ENCODE measurements at regions not wholly inside any gene's neighbourhood (a gene's known extent, or its start where the extent isn't known, plus 50 kb on each side); places are given as distances from the start of the nearest gene placed in this dataset.
"Not testable (repeated sequence)": the region's sequence is repeated elsewhere in the genome, so short reads cannot be mapped to it uniquely, and the experiment has no call there.

DNA sequence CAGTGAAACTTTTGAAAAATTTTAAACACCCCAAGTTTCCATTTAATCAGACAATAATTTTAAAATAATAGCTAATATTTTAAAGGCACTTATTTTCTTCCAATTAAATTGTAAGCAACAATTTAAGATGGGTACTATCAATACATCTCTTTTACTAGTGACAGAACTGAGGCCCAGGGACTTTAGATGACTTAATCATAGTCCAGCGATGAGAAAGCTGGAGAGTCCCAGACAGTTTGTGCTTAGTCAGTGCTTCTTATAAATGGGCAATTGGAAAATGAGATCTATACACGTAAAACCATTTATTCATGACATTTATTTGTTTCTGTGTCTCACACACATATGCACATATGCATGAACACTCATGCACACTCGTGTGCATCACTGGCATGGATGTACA is 2063.5 kb downstream of the PCDH9 start:
- no peaks in the 10 kb centered on the region for H3K9me3 ChIP-seq (ENCODE audit: insufficient read depth, low read depth, low read length)
- no peaks in the 10 kb centered on the region for H3K4me1 ChIP-seq (ENCODE audit: insufficient read depth, low read length)
- no peak overlapping the region for H3K4me3 ChIP-seq (ENCODE audit: low read length)
- no peak overlapping the region for H3K27ac ChIP-seq (ENCODE audit: low read length)
- H3K9ac ChIP-seq (ENCODE audit: low read depth, low read length) = no peak overlapping the region
- no peaks in the 10 kb centered on the region for H3K36me3 ChIP-seq (ENCODE audit: insufficient read depth, low read depth, low read length)
- H3K27me3 ChIP-seq (ENCODE audit: insufficient read depth, low read length) = no peaks in the 10 kb centered on the region

DNA sequence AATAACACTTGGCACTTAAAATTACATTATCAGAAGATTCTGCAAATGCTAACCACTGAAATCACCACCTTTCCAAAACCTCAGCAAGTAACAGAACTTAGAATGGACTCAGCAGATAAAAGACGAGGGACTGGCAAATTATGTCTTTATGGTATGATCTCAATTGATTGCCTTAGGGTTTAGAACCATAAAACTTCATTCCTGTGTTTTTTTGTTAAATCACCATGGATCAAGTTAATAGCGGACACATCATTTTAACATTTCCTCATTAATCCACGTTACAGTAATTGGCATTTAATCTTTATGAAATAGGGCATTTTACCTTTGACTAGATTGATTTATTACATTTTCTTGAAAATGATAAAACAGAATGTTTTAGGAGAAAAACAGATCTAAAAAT is 2070.3 kb downstream of the PCDH9 start:
- Histone ChIP-seq H3K9ac (ENCODE audit: low read depth, low read length) (no peak overlapping the region), H3K4me3 (ENCODE audit: low read length) (no peak overlapping the region), H3K4me1 (ENCODE audit: insufficient read depth, low read length) (no peaks in the 10 kb centered on the region), H3K27ac (ENCODE audit: low read length) (no peak overlapping the region), H3K36me3 (ENCODE audit: insufficient read depth, low read depth, low read length) (no peaks in the 10 kb centered on the region), H3K27me3 (ENCODE audit: insufficient read depth, low read length) (no peaks in the 10 kb centered on the region), H3K9me3 (ENCODE audit: insufficient read depth, low read depth, low read length) (no peaks in the 10 kb centered on the region)

DNA sequence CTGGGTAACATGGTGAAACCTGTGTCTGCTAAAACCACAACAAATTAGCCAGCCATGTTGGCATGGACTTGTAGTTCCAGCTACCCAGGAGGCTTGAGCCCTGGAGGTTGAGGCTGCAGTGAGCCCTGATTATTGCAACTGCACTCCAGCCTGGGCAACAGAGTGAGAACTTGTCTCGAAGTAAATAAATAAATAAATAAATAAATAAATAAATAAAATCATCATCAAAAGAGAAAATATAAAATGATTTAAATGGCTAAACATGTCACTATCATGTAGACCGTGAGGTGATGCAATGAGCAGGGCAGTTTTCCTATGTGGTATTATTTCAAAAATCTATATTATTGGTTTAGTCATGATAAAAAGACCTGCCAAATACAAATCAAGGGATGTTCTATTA is 2074.3 kb downstream of the PCDH9 start:
- Histone ChIP-seq H3K4me3 (ENCODE audit: low read length) (no peak overlapping the region), H3K27me3 (ENCODE audit: insufficient read depth, low read length) (no peaks in the 10 kb centered on the region), H3K9me3 (ENCODE audit: insufficient read depth, low read depth, low read length) (no peaks in the 10 kb centered on the region), H3K27ac (ENCODE audit: low read length) (no peak overlapping the region), H3K9ac (ENCODE audit: low read depth, low read length) (no peak overlapping the region), H3K4me1 (ENCODE audit: insufficient read depth, low read length) (no peaks in the 10 kb centered on the region; the same call in 1 of the 2 replicates), H3K36me3 (ENCODE audit: insufficient read depth, low read depth, low read length) (no peaks in the 10 kb centered on the region)

DNA sequence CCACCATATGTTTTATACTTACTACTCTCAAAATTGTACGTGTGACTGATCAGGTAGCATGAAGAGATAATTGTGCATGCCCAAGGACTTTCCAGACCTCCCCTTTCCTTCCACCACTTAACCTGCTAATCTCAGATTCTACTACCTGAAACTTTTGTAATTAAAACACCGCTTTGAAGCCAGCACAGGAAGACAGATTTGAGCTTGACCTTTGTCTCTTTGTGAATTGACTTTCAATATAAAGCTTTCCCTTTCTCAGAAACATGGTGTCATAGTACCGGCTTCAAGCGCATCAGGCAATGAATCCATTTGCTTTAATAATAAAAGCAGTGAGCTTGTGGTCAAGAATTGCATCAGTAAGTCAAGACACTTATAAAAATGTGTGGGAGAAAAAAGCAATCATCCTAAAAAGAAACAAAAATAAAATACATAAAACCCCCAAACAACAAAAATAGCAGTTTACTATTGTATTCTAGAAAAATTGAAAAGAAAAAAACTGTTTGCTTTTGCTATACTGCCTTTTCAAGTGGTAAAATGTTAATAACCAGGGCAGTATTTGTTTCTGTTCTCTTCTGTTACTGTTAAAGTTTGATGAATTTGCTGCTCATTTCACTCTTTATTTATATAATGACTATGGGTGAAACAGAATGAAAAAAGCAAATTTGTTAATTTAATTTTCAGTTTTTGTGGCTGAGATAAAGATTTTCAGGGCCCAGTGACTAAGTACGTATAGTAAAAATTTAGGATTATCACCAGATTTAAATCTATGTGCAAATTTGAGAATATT is 2075.3 kb downstream of the PCDH9 start:
- H3K4me1 ChIP-seq (ENCODE audit: insufficient read depth, low read length) = no peaks in the 10 kb centered on the region; the same call in 1 of the 2 replicates
- H3K9me3 ChIP-seq (ENCODE audit: insufficient read depth, low read depth, low read length) = no peaks in the 10 kb centered on the region
- no peak overlapping the region for H3K4me3 ChIP-seq (ENCODE audit: low read length)
- no peak overlapping the region for H3K27ac ChIP-seq (ENCODE audit: low read length)
- no peaks in the 10 kb centered on the region for H3K27me3 ChIP-seq (ENCODE audit: insufficient read depth, low read length)
- no peak overlapping the region for H3K9ac ChIP-seq (ENCODE audit: low read depth, low read length)
- no peaks in the 10 kb centered on the region for H3K36me3 ChIP-seq (ENCODE audit: insufficient read depth, low read depth, low read length)

DNA sequence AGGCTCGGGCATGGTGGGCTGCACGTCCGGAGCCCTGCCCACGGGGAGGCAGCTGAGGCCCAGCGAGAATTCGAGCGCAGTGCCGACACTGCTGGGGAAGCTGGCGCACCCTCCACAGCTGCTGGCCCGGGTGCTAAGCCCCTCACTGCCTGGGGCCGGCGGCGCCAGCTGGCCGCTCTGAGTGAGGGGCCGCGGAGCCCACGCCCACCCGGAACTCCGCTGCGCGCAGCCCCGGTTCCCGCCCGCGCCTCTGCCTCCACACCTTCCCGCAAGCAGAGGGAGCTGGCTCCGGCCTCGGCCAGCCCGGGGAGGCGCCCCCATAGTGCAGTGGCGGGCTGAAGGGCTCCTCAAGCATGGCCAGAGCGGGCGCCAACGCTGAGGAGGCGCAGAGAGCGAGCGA is 2080.4 kb downstream of the PCDH9 start:
- no peak overlapping the region for H3K4me3 ChIP-seq (ENCODE audit: low read length)
- no peaks in the 10 kb centered on the region for H3K9me3 ChIP-seq (ENCODE audit: insufficient read depth, low read depth, low read length)
- H3K4me1 ChIP-seq (ENCODE audit: insufficient read depth, low read length) = no peaks in the 10 kb centered on the region; the same call in 1 of the 2 replicates
- no peaks in the 10 kb centered on the region for H3K27me3 ChIP-seq (ENCODE audit: insufficient read depth, low read length)
- no peaks in the 10 kb centered on the region for H3K36me3 ChIP-seq (ENCODE audit: insufficient read depth, low read depth, low read length)
- no peak overlapping the region for H3K27ac ChIP-seq (ENCODE audit: low read length)
- no peak overlapping the region for H3K9ac ChIP-seq (ENCODE audit: low read depth, low read length)

DNA sequence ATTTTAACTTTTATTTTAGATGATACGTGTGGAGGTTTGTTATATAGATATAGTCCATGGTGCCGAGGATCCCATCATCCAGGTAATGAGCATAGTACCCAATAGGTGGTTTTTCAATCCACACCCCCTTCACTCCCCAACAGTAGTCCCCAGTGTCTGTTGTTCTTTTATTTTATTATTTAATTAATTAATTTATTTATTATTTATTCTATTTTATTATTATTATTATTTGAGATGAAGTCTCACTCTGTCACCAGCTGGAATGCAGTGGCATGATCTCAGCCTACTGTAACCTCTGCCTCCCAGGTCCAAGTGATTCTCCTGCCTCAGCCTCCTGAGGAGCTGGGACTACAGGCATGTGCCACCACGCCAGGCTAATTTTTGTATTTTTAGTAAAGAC is 2086.2 kb downstream of the PCDH9 start:
- Histone ChIP-seq H3K27ac (ENCODE audit: low read length) (no peak overlapping the region), H3K36me3 (ENCODE audit: insufficient read depth, low read depth, low read length) (no peaks in the 10 kb centered on the region), H3K27me3 (ENCODE audit: insufficient read depth, low read length) (no peaks in the 10 kb centered on the region), H3K9ac (ENCODE audit: low read depth, low read length) (no peak overlapping the region), H3K4me1 (ENCODE audit: insufficient read depth, low read length) (no peaks in the 10 kb centered on the region), H3K9me3 (ENCODE audit: insufficient read depth, low read depth, low read length) (no peaks in the 10 kb centered on the region), H3K4me3 (ENCODE audit: low read length) (no peak overlapping the region)

DNA sequence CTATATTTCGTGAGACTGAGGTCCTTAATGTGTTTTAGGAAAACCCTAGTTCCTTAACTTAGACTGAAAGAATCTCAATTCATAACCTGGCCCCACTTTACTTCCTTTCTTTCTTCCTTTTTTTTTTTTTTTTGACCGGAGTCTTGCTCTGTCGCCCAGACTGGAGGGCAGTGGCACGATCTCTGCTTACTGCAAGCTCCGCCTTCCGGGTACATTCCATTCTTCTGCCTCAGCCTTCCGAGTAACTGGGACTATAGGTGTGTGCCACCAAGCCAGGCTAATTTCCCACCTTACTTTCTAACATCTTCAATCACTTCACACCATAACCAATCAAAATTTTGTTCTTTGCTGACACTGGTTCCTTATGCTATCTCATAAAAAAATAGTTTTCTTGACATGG is 2097.0 kb downstream of the PCDH9 start:
- Histone ChIP-seq H3K4me3 (ENCODE audit: low read length) (no peak overlapping the region), H3K9ac (ENCODE audit: low read depth, low read length) (no peak overlapping the region), H3K36me3 (ENCODE audit: insufficient read depth, low read depth, low read length) (no peaks in the 10 kb centered on the region), H3K4me1 (ENCODE audit: insufficient read depth, low read length) (no peaks in the 10 kb centered on the region), H3K9me3 (ENCODE audit: insufficient read depth, low read depth, low read length) (no peaks in the 10 kb centered on the region), H3K27ac (ENCODE audit: low read length) (no peak overlapping the region), H3K27me3 (ENCODE audit: insufficient read depth, low read length) (no peaks in the 10 kb centered on the region)

DNA sequence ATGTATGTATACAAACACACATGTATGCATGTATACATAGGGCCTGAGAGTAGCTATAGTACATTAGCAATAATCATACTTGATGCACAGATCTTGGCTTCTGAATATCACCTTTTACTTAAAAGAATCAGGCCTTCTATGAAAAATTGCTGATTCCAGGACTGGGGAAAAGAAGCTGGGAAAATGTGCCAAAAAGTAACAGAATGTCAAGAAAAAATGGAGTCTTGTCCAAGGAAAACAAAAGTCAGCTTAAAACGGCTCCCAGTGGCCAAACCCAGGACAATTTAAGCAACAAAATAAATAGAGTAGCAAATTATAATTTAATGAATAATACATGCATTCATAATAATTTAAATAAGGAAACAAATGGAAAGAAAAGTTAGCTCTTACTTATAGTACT is 2104.9 kb downstream of the PCDH9 start:
- Histone ChIP-seq H3K27me3 (ENCODE audit: insufficient read depth, low read length) (no peaks in the 10 kb centered on the region), H3K27ac (ENCODE audit: low read length) (no peak overlapping the region), H3K9me3 (ENCODE audit: insufficient read depth, low read depth, low read length) (no peaks in the 10 kb centered on the region), H3K4me1 (ENCODE audit: insufficient read depth, low read length) (no peaks in the 10 kb centered on the region), H3K9ac (ENCODE audit: low read depth, low read length) (no peak overlapping the region), H3K4me3 (ENCODE audit: low read length) (no peak overlapping the region), H3K36me3 (ENCODE audit: insufficient read depth, low read depth, low read length) (no peaks in the 10 kb centered on the region)

DNA sequence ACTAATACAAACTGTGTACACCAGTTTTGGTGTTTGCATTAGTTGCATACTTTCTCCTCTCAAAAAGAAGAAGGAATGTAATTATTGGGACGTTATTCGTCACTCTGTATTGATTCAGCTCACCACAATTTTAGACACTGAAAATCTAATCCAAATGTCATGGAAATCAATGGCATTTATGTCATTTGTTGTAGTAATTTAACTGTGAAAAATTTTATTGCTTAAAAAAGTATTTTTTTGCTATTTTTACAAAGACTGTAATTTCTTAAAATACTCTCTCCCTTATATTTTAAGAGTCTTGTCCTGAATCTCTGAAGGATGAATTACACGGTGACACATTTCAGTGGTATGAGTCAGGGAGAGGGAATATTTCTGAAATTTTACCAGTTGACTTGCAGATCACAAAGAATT is 2117.6 kb downstream of the PCDH9 start:
- H3K36me3 ChIP-seq (ENCODE audit: insufficient read depth, low read depth, low read length) = no peaks in the 10 kb centered on the region
- no peaks in the 10 kb centered on the region for H3K4me1 ChIP-seq (ENCODE audit: insufficient read depth, low read length)
- H3K27me3 ChIP-seq (ENCODE audit: insufficient read depth, low read length) = no peaks in the 10 kb centered on the region
- no peak overlapping the region for H3K27ac ChIP-seq (ENCODE audit: low read length)
- H3K9ac ChIP-seq (ENCODE audit: low read depth, low read length) = no peak overlapping the region
- H3K4me3 ChIP-seq (ENCODE audit: low read length) = no peak overlapping the region
- no peaks in the 10 kb centered on the region for H3K9me3 ChIP-seq (ENCODE audit: insufficient read depth, low read depth, low read length)

DNA sequence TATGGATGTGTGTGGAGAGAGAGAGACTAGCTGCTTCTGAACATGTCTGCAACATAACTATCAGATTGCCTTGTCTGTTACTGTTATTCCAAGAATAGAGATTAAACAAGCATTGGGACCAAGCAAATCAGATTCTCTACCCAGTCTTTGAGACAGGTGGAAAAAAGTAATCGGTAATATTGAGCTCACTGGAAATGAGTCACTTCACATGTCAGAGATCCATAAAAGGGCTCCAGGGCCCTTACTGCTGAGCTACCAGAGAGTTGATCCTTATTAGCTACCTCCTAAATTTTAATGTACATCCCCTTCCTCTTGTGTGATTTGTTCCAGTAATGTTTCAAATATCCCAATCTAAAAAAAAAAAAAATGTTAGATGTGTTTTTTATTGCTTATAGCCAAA is 2118.0 kb downstream of the PCDH9 start:
- Histone ChIP-seq H3K9me3 (ENCODE audit: insufficient read depth, low read depth, low read length) (no peaks in the 10 kb centered on the region), H3K27me3 (ENCODE audit: insufficient read depth, low read length) (no peaks in the 10 kb centered on the region), H3K36me3 (ENCODE audit: insufficient read depth, low read depth, low read length) (no peaks in the 10 kb centered on the region), H3K27ac (ENCODE audit: low read length) (no peak overlapping the region), H3K9ac (ENCODE audit: low read depth, low read length) (no peak overlapping the region), H3K4me1 (ENCODE audit: insufficient read depth, low read length) (no peaks in the 10 kb centered on the region), H3K4me3 (ENCODE audit: low read length) (no peak overlapping the region)

DNA sequence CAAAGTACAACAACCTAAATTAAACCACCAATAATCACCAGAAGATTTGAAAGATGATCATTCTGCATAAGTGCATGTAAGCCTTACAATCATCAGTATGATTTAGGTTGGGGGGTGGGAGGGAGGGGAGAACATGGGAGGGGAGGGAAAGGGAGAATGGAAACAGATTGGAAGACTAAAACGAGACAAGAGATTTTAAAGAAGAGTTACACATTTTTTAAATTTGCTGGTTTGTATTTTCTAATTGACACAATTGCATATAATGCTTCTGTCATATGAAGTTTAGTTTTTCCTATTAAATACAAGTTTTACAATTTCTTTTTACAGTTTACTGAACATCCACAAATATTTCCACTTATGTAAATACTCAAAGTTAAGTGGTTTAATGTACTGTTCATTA is 2118.9 kb downstream of the PCDH9 start:
- Histone ChIP-seq H3K9me3 (ENCODE audit: insufficient read depth, low read depth, low read length) (no peaks in the 10 kb centered on the region), H3K4me1 (ENCODE audit: insufficient read depth, low read length) (no peaks in the 10 kb centered on the region), H3K27ac (ENCODE audit: low read length) (no peak overlapping the region), H3K27me3 (ENCODE audit: insufficient read depth, low read length) (no peaks in the 10 kb centered on the region), H3K4me3 (ENCODE audit: low read length) (no peak overlapping the region), H3K9ac (ENCODE audit: low read depth, low read length) (no peak overlapping the region), H3K36me3 (ENCODE audit: insufficient read depth, low read depth, low read length) (no peaks in the 10 kb centered on the region)

DNA sequence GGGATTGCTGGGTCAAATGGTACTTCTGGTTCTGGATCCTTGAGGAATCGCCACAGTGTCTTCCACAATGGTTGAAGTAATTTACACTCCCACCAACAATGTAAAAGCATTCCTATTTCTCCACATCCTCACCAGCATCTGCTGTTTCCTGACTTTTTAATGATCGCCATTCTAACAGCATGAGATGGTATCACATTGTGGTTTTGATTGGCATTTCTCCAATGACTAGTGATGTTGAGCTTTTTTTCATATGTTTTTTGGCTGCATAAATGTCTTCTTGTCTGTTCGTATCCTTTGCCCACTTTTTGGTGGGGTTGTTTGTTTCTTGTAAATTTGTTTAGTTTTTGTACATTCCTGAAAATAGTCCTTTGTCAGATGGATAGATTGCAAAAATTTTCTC is 2125.7 kb downstream of the PCDH9 start:
- not testable (repeated sequence) for H3K9me3 ChIP-seq (ENCODE audit: insufficient read depth, low read depth, low read length); H3K4me1 ChIP-seq (ENCODE audit: insufficient read depth, low read length); H3K36me3 ChIP-seq (ENCODE audit: insufficient read depth, low read depth, low read length); H3K27me3 ChIP-seq (ENCODE audit: insufficient read depth, low read length); H3K9ac ChIP-seq (ENCODE audit: low read depth, low read length); H3K27ac ChIP-seq (ENCODE audit: low read length); H3K4me3 ChIP-seq (ENCODE audit: low read length)
